ENCODE measurements at regions not wholly inside any gene's neighbourhood (a gene's known extent, or its start where the extent isn't known, plus 50 kb on each side); places are given as distances from the start of the nearest gene placed in this dataset.

GRCh38 chr5:160493806-160494338 is 72.2 kb downstream of the PTTG1 start:
- no peak for TF ChIP-seq YY1 (IDR thresholded peaks at IDR 0.05; ENCODE audit: insufficient read depth, insufficient read length)
- TF ChIP-seq SUZ12 (IDR thresholded peaks at IDR 0.05; ENCODE audit: extremely low read depth, insufficient read depth, insufficient read length) = no peak
- TF ChIP-seq ZNF274 (IDR thresholded peaks at IDR 0.05; ENCODE audit: low read depth, low read length) = no peak

All from NT2/D1 (cell line).